GM12878 (cell line): ENCODE measurements at regions not wholly inside any gene's neighbourhood (a gene's known extent, or its start where the extent isn't known, plus 50 kb on each side); places are given as distances from the start of the nearest gene placed in this dataset.

Experiments
- CBX3 ChIP-seq: fragments of 200-600 bp; sonication (generic); IDR thresholded peaks from 2 replicates; pipeline ENCODE4 v1.6.1; 2016; ENCODE audit warnings: low read depth, borderline replicate concordance
- NR2C2 ChIP-seq: IDR thresholded peaks from 2 replicates; pipeline ENCODE4 v1.6.1; 2011; ENCODE audit warnings: borderline replicate concordance, low read depth; ENCODE audit not compliant: control insufficient read depth, insufficient read length
- SIN3A ChIP-seq: IDR thresholded peaks from 2 replicates; pipeline ENCODE4 v1.6.1; 2012; ENCODE audit warnings: low read depth, low read length, improper control_type of control experiment
- TF ChIP-seq, protein P1 (sequence below): IDR thresholded peaks from 2 replicates; pipeline ENCODE4 v1.6.1; 2012; ENCODE audit warnings: low read depth, low read length, improper control_type of control experiment
- TF ChIP-seq, protein P2 (sequence below): IDR thresholded peaks from 2 replicates; pipeline ENCODE4 v1.6.1; 2011; ENCODE audit warnings: low read depth, mild to moderate bottlenecking, low read length, moderate library complexity, borderline replicate concordance; ENCODE audit errors: extremely low read depth
- TF ChIP-seq, protein P3 (sequence below), 3 experiments: IDR thresholded peaks in 2 of 3; conservative IDR thresholded peaks in 1 of 3; 2 replicates each; pipeline ENCODE4 v1.5.1; 2011; ENCODE audit warnings: low read depth in 3 of 3, low read length in 3 of 3, mild to moderate bottlenecking in 3 of 3, control low read depth in 2 of 3, moderate library complexity in 2 of 3, inconsistent platforms in 1 of 3, mixed read lengths in 1 of 3; ENCODE audit not compliant: control insufficient read depth in 2 of 3, insufficient read depth in 1 of 3; ENCODE audit errors: extremely low read depth in 1 of 3

DNA sequence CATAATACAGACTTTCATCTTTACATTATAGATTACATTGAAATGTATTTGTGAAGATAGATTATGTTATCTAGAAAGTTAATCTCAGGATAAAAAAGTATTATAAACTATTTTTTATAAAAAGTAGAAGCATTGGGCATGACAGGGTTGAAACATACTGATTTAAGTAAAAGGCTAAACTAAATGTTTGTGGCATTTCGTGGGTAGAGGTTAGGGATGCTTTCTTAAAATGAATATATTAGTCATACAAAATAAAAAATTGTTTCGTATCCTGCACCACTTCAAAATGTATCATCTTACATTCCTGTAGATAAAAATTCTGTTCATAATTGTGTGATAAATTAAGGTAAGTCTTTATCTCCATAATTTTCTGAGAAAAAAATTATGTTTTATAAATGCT, 603.6 kb downstream of the SPRY1 start:
- TF ChIP-seq NR2C2 (no peak), CBX3 (no peak), SIN3A (no peak)
- TF ChIP-seq, protein P1, sequence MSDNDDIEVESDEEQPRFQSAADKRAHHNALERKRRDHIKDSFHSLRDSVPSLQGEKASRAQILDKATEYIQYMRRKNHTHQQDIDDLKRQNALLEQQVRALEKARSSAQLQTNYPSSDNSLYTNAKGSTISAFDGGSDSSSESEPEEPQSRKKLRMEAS: no peak
- TF ChIP-seq, protein P2, sequence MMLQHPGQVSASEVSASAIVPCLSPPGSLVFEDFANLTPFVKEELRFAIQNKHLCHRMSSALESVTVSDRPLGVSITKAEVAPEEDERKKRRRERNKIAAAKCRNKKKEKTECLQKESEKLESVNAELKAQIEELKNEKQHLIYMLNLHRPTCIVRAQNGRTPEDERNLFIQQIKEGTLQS: no peak
- TF ChIP-seq, protein P3, sequence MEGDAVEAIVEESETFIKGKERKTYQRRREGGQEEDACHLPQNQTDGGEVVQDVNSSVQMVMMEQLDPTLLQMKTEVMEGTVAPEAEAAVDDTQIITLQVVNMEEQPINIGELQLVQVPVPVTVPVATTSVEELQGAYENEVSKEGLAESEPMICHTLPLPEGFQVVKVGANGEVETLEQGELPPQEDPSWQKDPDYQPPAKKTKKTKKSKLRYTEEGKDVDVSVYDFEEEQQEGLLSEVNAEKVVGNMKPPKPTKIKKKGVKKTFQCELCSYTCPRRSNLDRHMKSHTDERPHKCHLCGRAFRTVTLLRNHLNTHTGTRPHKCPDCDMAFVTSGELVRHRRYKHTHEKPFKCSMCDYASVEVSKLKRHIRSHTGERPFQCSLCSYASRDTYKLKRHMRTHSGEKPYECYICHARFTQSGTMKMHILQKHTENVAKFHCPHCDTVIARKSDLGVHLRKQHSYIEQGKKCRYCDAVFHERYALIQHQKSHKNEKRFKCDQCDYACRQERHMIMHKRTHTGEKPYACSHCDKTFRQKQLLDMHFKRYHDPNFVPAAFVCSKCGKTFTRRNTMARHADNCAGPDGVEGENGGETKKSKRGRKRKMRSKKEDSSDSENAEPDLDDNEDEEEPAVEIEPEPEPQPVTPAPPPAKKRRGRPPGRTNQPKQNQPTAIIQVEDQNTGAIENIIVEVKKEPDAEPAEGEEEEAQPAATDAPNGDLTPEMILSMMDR (IDR thresholded peaks at IDR 0.05 in 2 of 3, conservative IDR thresholded peaks at IDR 0.05 in 1 of 3; ENCODE audit: control insufficient read depth in 2 of 3, extremely low read depth in 1 of 3, insufficient read depth in 1 of 3, low read depth in 3 of 3, low read length in 3 of 3): no peak
